AG04450 (cell line): ENCODE measurements at regions not wholly inside any gene's neighbourhood (a gene's known extent, or its start where the extent isn't known, plus 50 kb on each side); places are given as distances from the start of the nearest gene placed in this dataset.

ENCODE experiments used
- CTCF ChIA-PET: fragments of 300-600, 350-600 bp; formaldehyde crosslinking; extraction: SDS; loops from one replicate; lab custom pipeline; 2022; ENCODE audit warnings: antibody characterized with exemption, inconsistent platforms; lab: Charles Lee
- POLR2A ChIA-PET: fragments of 350-600 bp; formaldehyde crosslinking; extraction: SDS; loops from one replicate; lab custom pipeline; 2021; ENCODE audit warnings: antibody characterized with exemption, inconsistent platforms; lab: Yijun Ruan, JAX
- DNase-seq: peaks from one replicate; pipeline ENCODE4 v3.0.0-alpha.2; 2011; ENCODE audit warnings: low read depth, low spot score
- H3K27ac ChIP-seq: one replicate; pipeline ENCODE4 v1.5.1; 2012; ENCODE audit warnings: low read depth, low read length, control low read depth
- H3K27me3 ChIP-seq: one replicate; pipeline ENCODE4 v1.6.0; 2012; ENCODE audit warnings: low read length; ENCODE audit not compliant: control insufficient read depth, insufficient read depth
- H3K4me3 ChIP-seq: 2 replicates; pipeline ENCODE4 v1.5.1; 2011; ENCODE audit warnings: mild to moderate bottlenecking, low read depth, low read length, control low read depth
- H3K9me3 ChIP-seq: 2 replicates; pipeline ENCODE4 v1.5.1; 2012; ENCODE audit warnings: low read length; ENCODE audit not compliant: control insufficient read depth, insufficient read depth
- CTCF ChIP-seq: IDR thresholded peaks from 2 replicates; pipeline ENCODE4 v1.5.1; 2011; ENCODE audit warnings: low read depth, low read length, control low read depth, inconsistent platforms

- DNase-seq = no peak
- Histone ChIP-seq H3K9me3 (peaks cover 2% of the 10 kb centered on the region), H3K27me3 (no peaks in the 10 kb centered on the region), H3K27ac (no peak overlapping the region), H3K4me3 (no peak overlapping the region)
- POLR2A ChIA-PET = no interaction called here
- CTCF ChIA-PET = no interaction called here
- TF ChIP-seq CTCF = no peak
Measured at GRCh38 chr3:191997579-191998268, 536.8 kb downstream of the PYDC2 start.

GRCh38 chr3:192001218-192001617, 540.3 kb downstream of the PYDC2 start:
- no peak for TF ChIP-seq CTCF
- POLR2A ChIA-PET = no interaction called here
- no peak for DNase-seq

GRCh38 chr3:192005989-192006388, 545.0 kb downstream of the PYDC2 start:
- TF ChIP-seq CTCF = no peak
- Histone ChIP-seq H3K4me3 (no peak overlapping the region), H3K9me3 (no peaks in the 10 kb centered on the region; the same call in 1 of the 2 replicates), H3K27ac (no peak overlapping the region), H3K27me3 (no peaks in the 10 kb centered on the region)
- CTCF ChIA-PET = no interaction called here
- DNase-seq = no peak
- POLR2A ChIA-PET = no interaction called here

More at GRCh38 chr3:192001218-192001617, 540.3 kb downstream of the PYDC2 start:
- Histone ChIP-seq H3K4me3 (no peak overlapping the region), H3K9me3 (peaks cover 2% of the 10 kb centered on the region), H3K27ac (no peak overlapping the region), H3K27me3 (no peaks in the 10 kb centered on the region)
- CTCF ChIA-PET = interaction anchor here (0.6 kb wide), 1 partner anchor 287 kb away, joined by 5 read pairs; no protein-coding TSS in a partner anchor

- no peak for TF ChIP-seq CTCF
- CTCF ChIA-PET = no interaction called here
- POLR2A ChIA-PET = no interaction called here
Measured at GRCh38 chr3:192009903-192010302, 548.9 kb downstream of the PYDC2 start.

GRCh38 chr3:192010490-192010889, 549.5 kb downstream of the PYDC2 start:
- POLR2A ChIA-PET = no interaction called here
- H3K27ac ChIP-seq = no peak overlapping the region

More at GRCh38 chr3:192009903-192010302, 548.9 kb downstream of the PYDC2 start:
- DNase-seq = no peak
- Histone ChIP-seq H3K4me3 (no peak overlapping the region), H3K27ac (no peak overlapping the region), H3K27me3 (no peaks in the 10 kb centered on the region), H3K9me3 (peaks cover 4% of the 10 kb centered on the region)

More at GRCh38 chr3:192010490-192010889, 549.5 kb downstream of the PYDC2 start:
- CTCF ChIA-PET = no interaction called here
- H3K9me3 ChIP-seq = peaks cover 4% of the 10 kb centered on the region
- H3K4me3 ChIP-seq = no peak overlapping the region
- TF ChIP-seq CTCF = no peak
- no peak for DNase-seq
- no peaks in the 10 kb centered on the region for H3K27me3 ChIP-seq
